ENCODE measurements at regions not wholly inside any gene's neighbourhood (a gene's known extent, or its start where the extent isn't known, plus 50 kb on each side); places are given as distances from the start of the nearest gene placed in this dataset.

DNA sequence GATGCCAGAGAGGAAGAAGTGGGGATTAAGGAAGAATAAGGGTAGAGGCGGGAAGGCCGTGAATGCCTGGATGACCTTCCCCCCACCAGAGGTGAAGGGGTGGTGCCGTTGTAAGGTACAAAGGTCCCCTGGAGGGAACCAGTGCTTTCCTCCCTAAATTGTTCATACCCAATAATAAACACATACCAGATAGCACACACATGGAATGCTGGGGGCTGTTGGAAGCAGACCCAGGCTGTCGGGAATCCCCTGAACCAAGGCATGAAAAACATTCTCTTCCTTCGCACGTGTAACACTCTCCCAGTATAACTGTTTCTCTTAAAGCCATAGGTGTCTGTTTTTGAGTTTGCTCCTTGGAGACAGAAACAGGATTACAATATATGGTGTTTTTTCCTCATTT, 107.1 kb upstream of the CTAGE1 start:
- TF ChIP-seq CTCF (IDR thresholded peaks at IDR 0.05; ENCODE audit: low read depth, low read length), result no peak
- no peak for TF ChIP-seq POLR2A (IDR thresholded peaks at IDR 0.05; ENCODE audit: extremely low read depth, insufficient read length)
